H1 (cell line): ENCODE measurements at regions not wholly inside any gene's neighbourhood (a gene's known extent, or its start where the extent isn't known, plus 50 kb on each side); places are given as distances from the start of the nearest gene placed in this dataset.

Experiments
- CHD7 ChIP-seq: fragments of 300-600 bp; sonication (generic); IDR thresholded peaks from 2 replicates; pipeline ENCODE4 v1.7.1; 2012; ENCODE audit warnings: low read length, moderate library complexity, mild to moderate bottlenecking, inconsistent platforms; ENCODE audit not compliant: insufficient replicate concordance
- TBP ChIP-seq: IDR thresholded peaks from 2 replicates; pipeline ENCODE4 v1.6.1; 2011; ENCODE audit warnings: low read depth, low read length, improper control_type of control experiment

GRCh38 chr4:75118739-75119138 lies 185.8 kb downstream of the PARM1 start (continued):
- TF ChIP-seq CHD7 (no peak), TBP (no peak)
